Muscle layer of duodenum (tissue), 2 donors: ENCODE measurements at regions not wholly inside any gene's neighbourhood (a gene's known extent, or its start where the extent isn't known, plus 50 kb on each side); places are given as distances from the start of the nearest gene placed in this dataset.

Experiments used
- H3K27ac ChIP-seq: one replicate; pipeline ENCODE4 v1.7.0; 2013; ENCODE audit warnings: mild to moderate bottlenecking, low read length
- H3K27me3 ChIP-seq: one replicate; pipeline ENCODE4 v1.7.0; 2013; ENCODE audit warnings: low read depth, mild to moderate bottlenecking, control low read depth, low read length
- H3K36me3 ChIP-seq, 2 donors: one replicate each; pipeline ENCODE4 v1.7.0; 2013; ENCODE audit warnings: low read length in 2 of 2, control low read depth in 1 of 2, mild to moderate bottlenecking in 1 of 2; ENCODE audit not compliant: insufficient read depth in 2 of 2, control insufficient read depth in 1 of 2
- H3K4me1 ChIP-seq, 2 donors: one replicate each; pipeline ENCODE4 v1.7.0; 2013; ENCODE audit warnings: low read length in 2 of 2, mild to moderate bottlenecking in 2 of 2, control low read depth in 1 of 2, moderate library complexity in 1 of 2; ENCODE audit not compliant: insufficient read depth in 2 of 2, control insufficient read depth in 1 of 2
- H3K4me3 ChIP-seq, 2 donors: one replicate each; pipeline ENCODE4 v1.7.0; 2013; ENCODE audit warnings: low read length in 2 of 2, low read depth in 1 of 2, mild to moderate bottlenecking in 1 of 2
- H3K9me3 ChIP-seq, 2 donors: one replicate each; pipeline ENCODE4 v1.7.0; 2013; ENCODE audit warnings: low read length in 2 of 2, control low read depth in 1 of 2, mild to moderate bottlenecking in 1 of 2; ENCODE audit not compliant: control insufficient read depth in 1 of 2
- donor health status: healthy.

DNA sequence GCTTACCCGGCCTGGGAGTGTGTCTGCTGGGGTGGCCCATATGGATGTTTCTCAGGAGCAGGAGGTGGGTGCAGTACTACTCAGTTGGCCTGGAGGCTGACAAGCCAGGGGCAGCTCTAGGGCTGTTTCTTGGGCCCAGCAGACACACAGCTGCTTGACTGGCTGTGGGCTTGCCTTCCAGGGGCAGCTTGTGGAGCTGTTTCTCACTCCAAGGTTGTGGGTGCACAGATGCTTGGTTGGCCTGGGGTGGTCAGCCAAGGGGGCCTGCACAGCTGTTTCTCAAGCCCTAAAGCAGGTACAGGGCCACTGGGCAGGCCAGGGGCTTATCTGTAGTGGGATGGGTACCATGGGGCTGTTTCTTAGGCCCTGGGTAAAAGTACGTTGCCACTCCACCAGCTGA lies 1078.1 kb upstream of the ADGRL2 start:
- no peaks in the 10 kb centered on the region for H3K9me3 ChIP-seq
- H3K4me1 ChIP-seq: no peaks in the 10 kb centered on the region
- H3K4me3 ChIP-seq: no peak overlapping the region
- no peak overlapping the region for H3K27ac ChIP-seq
- H3K36me3 ChIP-seq: no peaks in the 10 kb centered on the region
- H3K27me3 ChIP-seq: no peaks in the 10 kb centered on the region

DNA sequence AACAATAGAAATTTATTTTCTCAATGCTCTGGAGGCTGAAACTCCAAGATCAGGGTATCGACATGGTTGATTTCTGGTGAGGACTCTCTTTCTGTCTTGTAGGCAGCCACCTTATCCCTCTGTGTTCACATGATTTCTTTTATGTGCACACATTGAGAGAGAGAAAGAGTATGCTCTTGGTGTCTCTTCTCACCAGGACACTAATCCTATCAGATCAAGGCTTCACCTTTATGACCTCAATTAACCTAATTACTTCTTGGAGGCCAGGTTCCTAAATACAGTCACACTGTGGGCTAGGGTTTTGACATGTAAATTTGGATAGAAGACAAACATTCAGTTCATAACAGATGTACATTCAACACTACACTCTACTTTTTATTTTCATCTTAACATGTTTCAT lies 1094.2 kb upstream of the ADGRL2 start:
- Histone ChIP-seq H3K4me1 (no peaks in the 10 kb centered on the region), H3K27ac (no peak overlapping the region), H3K36me3 (no peaks in the 10 kb centered on the region), H3K4me3 (no peak overlapping the region), H3K9me3 (no peaks in the 10 kb centered on the region), H3K27me3 (no peaks in the 10 kb centered on the region)

DNA sequence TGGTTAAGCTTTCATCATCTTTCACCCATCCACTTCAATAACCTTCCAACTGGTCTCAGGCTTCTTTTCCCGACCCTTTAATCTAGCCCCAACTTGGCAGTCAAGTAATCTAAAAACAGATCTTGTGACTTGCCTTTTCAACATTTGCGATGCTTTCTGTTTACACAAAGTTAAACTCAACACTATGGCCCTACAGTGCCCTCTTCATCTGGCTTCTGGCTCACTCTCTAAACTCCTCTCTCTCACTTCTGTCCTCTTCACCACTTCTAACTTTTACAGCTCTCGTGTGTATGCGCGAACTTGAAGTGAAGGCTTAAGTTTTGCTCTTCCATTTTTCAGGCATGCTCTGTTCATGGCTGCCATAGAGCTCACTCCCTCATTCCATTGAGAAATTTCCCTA lies 1122.3 kb upstream of the ADGRL2 start:
- Histone ChIP-seq H3K4me3 (no peak overlapping the region), H3K27me3 (no peaks in the 10 kb centered on the region), H3K36me3 (no peaks in the 10 kb centered on the region), H3K27ac (no peak overlapping the region), H3K4me1 (no peaks in the 10 kb centered on the region), H3K9me3 (no peaks in the 10 kb centered on the region)

DNA sequence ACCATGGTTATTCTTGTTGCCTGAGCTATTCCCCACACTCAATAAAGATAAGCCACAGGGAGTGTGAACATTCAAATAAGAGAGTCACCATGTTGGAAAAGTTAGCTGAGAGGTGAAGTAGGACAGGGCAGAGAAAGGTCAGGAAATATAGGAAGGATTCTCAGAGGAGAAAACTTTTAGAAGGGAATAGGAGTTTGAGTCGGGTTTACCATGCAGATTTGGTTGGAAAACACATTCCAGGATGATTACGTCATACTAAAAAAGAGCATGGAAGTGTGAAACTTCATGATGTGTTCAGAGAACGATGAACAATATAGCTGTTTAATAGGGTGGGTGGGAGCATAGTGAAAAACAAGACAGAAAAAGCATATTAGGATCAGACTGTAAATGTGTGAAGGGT lies 1125.3 kb upstream of the ADGRL2 start:
- Histone ChIP-seq H3K4me3 (no peak overlapping the region), H3K4me1 (no peaks in the 10 kb centered on the region), H3K27me3 (no peaks in the 10 kb centered on the region), H3K27ac (no peak overlapping the region), H3K36me3 (no peaks in the 10 kb centered on the region), H3K9me3 (no peaks in the 10 kb centered on the region)

DNA sequence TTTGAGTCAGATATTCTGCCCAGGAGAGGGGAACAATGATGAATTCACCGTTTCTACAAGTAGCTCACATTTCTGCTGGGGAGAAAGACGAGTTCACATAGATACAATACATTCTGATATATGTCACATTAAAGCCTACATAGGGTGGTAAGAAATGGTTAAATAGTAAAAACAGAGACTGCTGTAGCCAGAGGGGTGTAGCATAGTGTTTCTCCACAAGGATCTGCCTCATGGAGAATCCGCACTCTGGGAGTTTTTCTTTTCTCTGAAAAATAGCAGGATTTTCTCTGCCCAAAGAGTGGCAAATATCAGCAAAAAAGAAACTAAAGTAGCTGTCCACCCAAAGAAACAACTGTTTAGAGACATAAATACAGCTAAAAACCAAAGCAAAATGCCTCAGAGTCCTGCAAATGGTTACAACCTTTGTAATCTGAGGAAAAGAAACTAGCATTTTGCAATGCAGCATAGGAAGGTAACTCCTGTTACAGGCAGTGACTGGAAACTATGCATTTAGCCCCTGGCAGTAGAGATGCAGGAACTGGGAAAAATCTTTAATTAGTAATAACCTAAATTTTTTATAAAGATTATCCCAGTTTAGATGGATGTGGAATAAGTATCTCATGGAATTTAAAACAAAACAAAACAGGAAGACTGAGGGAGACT lies 1126.7 kb upstream of the ADGRL2 start:
- Histone ChIP-seq H3K27me3 (no peaks in the 10 kb centered on the region), H3K36me3 (no peaks in the 10 kb centered on the region), H3K4me1 (no peaks in the 10 kb centered on the region), H3K4me3 (no peak overlapping the region), H3K9me3 (no peaks in the 10 kb centered on the region), H3K27ac (no peak overlapping the region)

DNA sequence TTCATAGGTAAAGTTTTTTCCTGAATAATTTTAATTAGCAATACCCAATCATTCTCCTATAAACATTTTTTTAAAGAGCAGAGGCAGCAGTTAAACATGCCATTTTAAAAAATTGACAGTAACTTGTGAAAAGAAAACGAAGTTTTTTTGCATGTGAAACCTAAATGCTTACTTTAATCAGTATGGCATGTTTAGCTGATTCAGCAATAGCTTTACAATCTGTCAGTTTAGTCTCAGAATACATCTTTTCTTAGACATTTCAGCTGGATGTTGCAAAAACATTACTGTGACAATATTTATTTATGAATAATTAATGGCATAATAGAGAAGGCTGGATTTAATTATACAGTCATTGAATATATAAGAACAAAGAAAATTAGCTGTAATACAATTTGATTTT lies 1132.4 kb upstream of the ADGRL2 start:
- no peaks in the 10 kb centered on the region for H3K9me3 ChIP-seq
- no peaks in the 10 kb centered on the region for H3K27me3 ChIP-seq

DNA sequence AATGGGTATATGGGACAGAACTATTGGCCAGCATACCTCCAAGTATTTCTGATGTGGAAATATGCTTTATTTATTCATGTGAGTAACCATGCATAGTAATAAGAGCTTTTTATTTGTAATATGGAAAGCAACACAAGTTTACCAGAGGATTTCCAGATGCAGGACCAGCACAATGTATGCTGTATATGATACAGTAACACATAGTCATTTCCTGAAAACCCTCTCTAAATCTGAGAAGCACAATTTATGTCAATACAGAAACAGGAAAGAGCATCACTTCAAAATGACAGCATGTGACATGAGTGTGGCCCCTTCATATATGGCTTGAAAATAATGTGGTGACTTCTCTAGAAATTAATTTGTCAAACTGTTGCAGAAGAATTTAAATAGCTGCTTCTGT lies 1134.7 kb upstream of the ADGRL2 start:
- Histone ChIP-seq H3K4me3 (no peak overlapping the region), H3K36me3 (no peaks in the 10 kb centered on the region), H3K4me1 (no peaks in the 10 kb centered on the region), H3K27me3 (no peaks in the 10 kb centered on the region), H3K27ac (no peak overlapping the region), H3K9me3 (no peaks in the 10 kb centered on the region)

More for the DNA sequence above, 1132.4 kb upstream of the ADGRL2 start:
- no peaks in the 10 kb centered on the region for H3K4me1 ChIP-seq
- H3K36me3 ChIP-seq: no peaks in the 10 kb centered on the region
- H3K4me3 ChIP-seq: no peak overlapping the region
- no peak overlapping the region for H3K27ac ChIP-seq

DNA sequence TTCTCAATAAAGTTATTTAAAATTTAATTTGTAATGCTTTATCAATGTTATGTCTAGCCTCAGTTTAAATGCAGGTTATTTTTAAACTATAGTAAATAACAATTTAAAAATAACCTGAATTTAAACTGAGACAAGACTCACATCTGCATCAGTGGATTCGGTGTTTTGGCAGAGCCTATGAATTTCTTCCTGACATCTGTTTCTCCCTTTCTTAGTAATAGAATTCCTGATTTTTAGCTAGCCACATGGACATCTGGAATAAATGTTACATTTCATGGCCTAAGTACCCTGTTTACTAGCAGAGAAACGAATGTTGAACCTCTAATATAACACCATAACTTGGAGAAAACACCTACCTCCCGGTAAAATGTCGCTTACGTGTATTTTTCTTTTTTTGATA lies 1141.6 kb upstream of the ADGRL2 start:
- Histone ChIP-seq H3K36me3 (no peaks in the 10 kb centered on the region), H3K27ac (no peak overlapping the region), H3K4me1 (no peaks in the 10 kb centered on the region), H3K27me3 (no peaks in the 10 kb centered on the region), H3K9me3 (no peaks in the 10 kb centered on the region), H3K4me3 (no peak overlapping the region)

DNA sequence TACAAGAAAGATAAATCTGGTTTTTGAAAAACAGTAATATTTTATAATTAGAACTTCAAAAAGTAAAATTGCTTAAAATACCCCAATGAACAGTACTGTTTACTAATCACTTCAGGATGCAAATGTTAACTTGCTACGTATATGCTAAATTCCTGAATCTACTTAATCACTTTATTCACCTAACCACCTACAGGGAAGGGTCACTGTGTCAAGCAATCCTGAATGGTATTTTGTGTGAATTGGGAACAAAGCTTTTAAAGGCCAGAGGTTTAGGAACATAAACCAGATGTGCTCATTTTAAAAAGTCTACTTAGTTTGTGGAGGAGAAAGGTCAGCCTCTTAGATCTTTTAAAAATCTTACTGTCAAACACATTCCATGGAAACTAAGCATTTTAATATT lies 1143.0 kb upstream of the ADGRL2 start:
- Histone ChIP-seq H3K27me3 (no peaks in the 10 kb centered on the region), H3K27ac (no peak overlapping the region), H3K9me3 (peaks cover 0 to 2% of the 10 kb centered on the region in 2 donors), H3K4me3 (no peak overlapping the region), H3K4me1 (no peaks in the 10 kb centered on the region), H3K36me3 (no peaks in the 10 kb centered on the region)

DNA sequence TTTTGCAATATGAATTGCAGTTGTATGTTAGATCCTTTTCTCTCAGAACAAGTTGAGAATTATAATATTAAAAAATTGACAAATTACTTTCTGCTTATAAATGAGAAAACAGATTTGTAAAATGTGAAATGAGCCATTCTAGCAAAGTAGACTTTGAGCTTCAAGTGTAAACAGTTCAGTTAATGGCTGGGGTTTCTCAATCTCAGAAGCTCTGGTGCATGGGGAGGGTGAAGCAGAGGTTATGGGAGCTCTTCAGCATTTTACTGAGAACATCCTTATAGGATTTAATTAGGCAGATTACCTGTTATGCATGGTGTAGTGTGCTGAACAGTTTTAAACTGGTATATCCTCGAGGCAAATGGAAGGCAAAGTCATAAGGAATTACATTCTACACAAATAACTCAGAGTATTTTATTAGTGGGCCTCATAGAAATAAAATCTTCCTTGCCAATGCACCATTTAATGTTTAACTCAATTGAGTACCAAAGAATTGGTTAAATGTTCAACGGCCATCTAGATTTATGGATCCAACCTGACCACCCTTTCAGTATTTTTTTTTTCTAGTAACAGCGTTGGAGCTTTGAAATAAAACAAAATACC lies 1143.6 kb upstream of the ADGRL2 start:
- no peaks in the 10 kb centered on the region for H3K4me1 ChIP-seq
- no peaks in the 10 kb centered on the region for H3K27me3 ChIP-seq
- H3K4me3 ChIP-seq: no peak overlapping the region
- H3K27ac ChIP-seq: no peak overlapping the region
- no peaks in the 10 kb centered on the region for H3K36me3 ChIP-seq
- peaks cover 0 to 2% of the 10 kb centered on the region in 2 donors for H3K9me3 ChIP-seq

DNA sequence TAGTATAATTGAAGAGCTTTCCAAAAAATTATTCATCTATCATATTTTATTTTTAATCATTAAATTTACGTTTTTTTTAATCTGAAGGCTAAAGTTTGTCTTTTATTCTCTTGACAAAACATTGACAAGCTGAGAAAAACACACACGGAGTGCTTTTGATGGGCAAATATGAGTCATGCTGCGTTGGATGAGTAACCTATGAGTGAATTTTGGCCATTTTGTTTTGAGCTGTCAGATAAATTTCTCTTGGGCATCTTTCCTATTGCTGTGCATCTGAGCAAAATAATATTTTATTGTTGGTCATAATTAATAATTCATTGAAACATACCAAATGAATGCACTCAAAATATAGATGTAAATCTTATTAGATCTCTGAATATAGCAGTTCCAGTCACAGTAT lies 1144.1 kb upstream of the ADGRL2 start:
- Histone ChIP-seq H3K27me3 (no peaks in the 10 kb centered on the region), H3K27ac (no peak overlapping the region), H3K4me1 (no peaks in the 10 kb centered on the region)

More for the DNA sequence above, 1144.1 kb upstream of the ADGRL2 start:
- Histone ChIP-seq H3K9me3 (peaks cover 0 to 2% of the 10 kb centered on the region in 2 donors), H3K36me3 (no peaks in the 10 kb centered on the region), H3K4me3 (no peak overlapping the region)
